H4 (cell line): ENCODE measurements at regions not wholly inside any gene's neighbourhood (a gene's known extent, or its start where the extent isn't known, plus 50 kb on each side); places are given as distances from the start of the nearest gene placed in this dataset.
A peak's percentile ranks its signal among the peaks of the same experiment; 100 is the strongest.
"Not testable (repeated sequence)": the region's sequence is repeated elsewhere in the genome, so short reads cannot be mapped to it uniquely, and the experiment has no call there.

ENCODE experiments used
- DNase-seq: peaks from one replicate; pipeline ENCODE4 v3.0.0-alpha.2; 2015; ENCODE audit warnings: low spot score

GRCh38 chr4:183814461-183814860 lies 90.6 kb upstream of the STOX2 start:
- DNase-seq, result no peak

GRCh38 chr4:183816077-183816476 lies 89.0 kb upstream of the STOX2 start:
- DNase-seq, result no peak

- no peak for DNase-seq
Measured at GRCh38 chr4:183816882-183817509, 88.1 kb upstream of the STOX2 start.

- not testable (repeated sequence) for DNase-seq
Measured at GRCh38 chr4:183818591-183818990, 86.5 kb upstream of the STOX2 start.

GRCh38 chr4:183821076-183821853 lies 83.8 kb upstream of the STOX2 start:
- no peak for DNase-seq

- DNase-seq, result peak; percentile 83
Measured at GRCh38 chr4:183823434-183823833, 81.7 kb upstream of the STOX2 start.

- DNase-seq, result no peak
Measured at GRCh38 chr4:183825346-183825745, 79.8 kb upstream of the STOX2 start.

- DNase-seq, result no peak
Measured at GRCh38 chr4:183826461-183826860, 78.6 kb upstream of the STOX2 start.

- no peak for DNase-seq
Measured at GRCh38 chr4:183828125-183828524, 77.0 kb upstream of the STOX2 start.

GRCh38 chr4:183828839-183829238 lies 76.3 kb upstream of the STOX2 start:
- no peak for DNase-seq

GRCh38 chr4:183830438-183830985 lies 74.6 kb upstream of the STOX2 start:
- no peak for DNase-seq

GRCh38 chr4:183831026-183831446 lies 74.1 kb upstream of the STOX2 start:
- DNase-seq, result no peak

- no peak for DNase-seq
Measured at GRCh38 chr4:183831683-183832082, 73.4 kb upstream of the STOX2 start.

- no peak for DNase-seq
Measured at GRCh38 chr4:183832776-183833450, 72.2 kb upstream of the STOX2 start.

GRCh38 chr4:183834252-183834651 lies 70.9 kb upstream of the STOX2 start:
- no peak for DNase-seq

- DNase-seq, result no peak
Measured at GRCh38 chr4:183837222-183837621, 67.9 kb upstream of the STOX2 start.

- peak; percentile 50 for DNase-seq
Measured at GRCh38 chr4:183838987-183839712, 66.0 kb upstream of the STOX2 start.

- DNase-seq, result peak; percentile 78
Measured at GRCh38 chr4:183840311-183840710, 64.8 kb upstream of the STOX2 start.

- DNase-seq, result no peak
Measured at GRCh38 chr4:183841001-183841400, 64.1 kb upstream of the STOX2 start.

- no peak for DNase-seq
Measured at GRCh38 chr4:183842129-183842528, 63.0 kb upstream of the STOX2 start.

GRCh38 chr4:183843248-183843671 lies 61.8 kb upstream of the STOX2 start:
- DNase-seq, result no peak

GRCh38 chr4:183846951-183847350 lies 58.2 kb upstream of the STOX2 start:
- no peak for DNase-seq
